ENCODE measurements at regions not wholly inside any gene's neighbourhood (a gene's known extent, or its start where the extent isn't known, plus 50 kb on each side); places are given as distances from the start of the nearest gene placed in this dataset.
"Not testable (repeated sequence)": the region's sequence is repeated elsewhere in the genome, so short reads cannot be mapped to it uniquely, and the experiment has no call there.

DNA sequence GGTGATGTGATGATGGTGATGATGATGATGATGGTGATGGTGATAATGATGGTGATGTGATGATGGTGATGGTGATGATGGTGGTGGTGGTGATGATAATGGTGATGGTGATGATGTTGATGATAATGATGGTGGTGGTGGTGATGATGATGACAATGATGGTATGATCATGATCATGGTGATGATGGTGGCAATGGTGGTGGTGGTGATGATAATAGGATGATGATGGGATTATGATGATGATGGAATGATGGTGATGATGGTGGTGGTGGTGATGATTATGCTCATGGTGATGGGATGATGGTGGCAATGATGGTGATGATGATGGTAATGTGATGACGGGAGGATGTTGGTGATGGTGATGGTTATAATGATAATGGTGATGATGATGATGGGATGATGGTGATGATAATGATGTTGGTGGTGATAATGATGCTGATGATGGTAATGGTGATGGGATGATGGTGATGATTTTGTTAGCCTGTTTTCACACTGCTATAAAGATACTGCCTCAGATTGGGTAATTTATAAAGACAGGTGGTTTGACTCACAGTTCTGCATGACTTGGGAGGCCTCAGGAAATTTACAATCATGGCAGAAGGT is 314.8 kb upstream of the SFSWAP start:
- DNase-seq: no peak

DNA sequence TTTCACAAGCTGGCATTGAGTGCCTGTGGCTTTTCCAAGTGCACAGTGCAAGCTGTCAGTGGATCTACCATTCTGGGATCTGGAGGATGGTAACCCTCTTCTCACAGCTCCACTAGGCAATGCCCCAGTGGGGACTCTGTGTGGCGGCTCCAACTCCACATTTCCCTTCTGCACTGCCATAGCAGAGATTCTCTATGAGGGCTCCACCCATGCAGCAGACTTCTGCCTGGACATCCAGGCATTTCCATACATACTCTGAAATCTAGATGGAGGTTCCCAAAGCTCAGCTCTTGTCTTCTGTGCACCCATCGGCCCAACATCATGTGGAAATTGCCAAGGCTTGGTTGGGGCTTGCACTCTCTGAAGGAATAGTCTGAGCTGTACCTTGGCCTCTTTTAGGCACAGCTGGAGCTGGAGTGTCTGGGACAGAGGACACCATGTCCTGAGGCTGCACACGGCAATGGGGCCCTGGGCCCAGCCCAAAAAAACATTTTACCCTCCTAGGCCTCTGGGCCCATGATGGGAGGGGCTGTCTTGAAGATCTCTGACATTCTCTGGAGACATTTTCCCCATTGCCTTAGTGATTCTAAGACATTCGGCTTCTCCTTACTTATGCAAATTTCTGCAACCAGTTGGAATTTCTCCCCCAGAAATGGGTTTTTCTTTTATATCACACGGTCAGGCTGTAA is 313.3 kb upstream of the SFSWAP start:
- DNase-seq: no peak

DNA sequence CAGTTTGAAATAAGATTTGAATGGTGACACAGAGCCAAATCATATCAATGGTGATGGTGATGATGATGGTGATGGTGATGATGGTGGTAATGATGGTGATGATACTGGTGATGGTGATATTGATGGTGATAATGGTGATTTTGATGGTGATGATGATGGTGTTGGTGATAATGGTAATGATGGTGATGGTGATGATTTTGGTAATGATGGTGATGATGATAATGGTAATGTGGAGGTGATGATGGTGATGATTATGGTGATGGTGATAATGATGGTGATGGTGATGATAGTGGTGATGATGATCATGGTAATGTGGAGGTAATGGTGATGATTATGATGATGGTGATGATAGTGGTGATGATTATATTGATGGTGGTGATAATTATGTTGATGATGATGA is 311.9 kb upstream of the SFSWAP start:
- no peak for DNase-seq

DNA sequence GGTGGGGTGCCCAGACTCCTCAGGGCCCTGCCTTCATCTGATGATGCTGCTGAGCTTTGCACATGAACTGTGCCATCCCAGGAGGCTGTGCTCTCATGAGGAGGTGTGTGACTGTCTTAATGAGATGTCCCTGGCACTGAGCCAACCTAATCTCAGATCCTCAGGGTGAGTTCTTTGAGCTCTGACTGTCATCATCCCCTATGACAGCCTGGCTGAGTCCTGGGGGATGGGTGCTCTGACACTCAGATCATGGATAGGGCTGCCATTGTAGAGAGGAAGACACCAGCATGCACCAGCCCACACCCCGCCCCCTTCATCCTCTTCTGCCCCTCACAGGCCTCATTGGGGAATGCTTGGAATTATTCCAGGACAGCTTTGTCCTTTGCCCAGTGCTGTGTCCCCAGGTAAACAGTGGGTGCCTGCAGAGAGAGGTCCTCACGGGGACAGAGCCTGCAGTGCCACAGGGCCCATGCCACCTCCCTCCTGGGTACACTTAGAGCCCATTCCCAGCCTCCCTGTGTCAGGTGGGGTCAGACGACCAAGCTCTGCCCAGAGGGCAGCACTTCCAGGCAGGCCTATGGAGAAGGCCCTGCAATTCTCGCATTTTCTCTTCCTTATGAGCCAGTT is 310.1 kb upstream of the SFSWAP start:
- DNase-seq: not testable (repeated sequence)

GRCh38 chr12:131401907-131402633 is 308.8 kb upstream of the SFSWAP start:
- not testable (repeated sequence) for DNase-seq

- DNase-seq: no peak
Observed at GRCh38 chr12:131402781-131403396, 308.0 kb upstream of the SFSWAP start.

GRCh38 chr12:131403676-131404075 is 307.2 kb upstream of the SFSWAP start:
- DNase-seq: no peak

- DNase-seq: no peak
Observed at GRCh38 chr12:131404705-131405104, 306.2 kb upstream of the SFSWAP start.

- DNase-seq: no peak
Observed at GRCh38 chr12:131407221-131408035, 303.5 kb upstream of the SFSWAP start.

GRCh38 chr12:131408036-131408365 is 302.9 kb upstream of the SFSWAP start:
- DNase-seq: no peak

GRCh38 chr12:131408484-131408883 is 302.4 kb upstream of the SFSWAP start:
- DNase-seq: no peak

GRCh38 chr12:131409211-131409610 is 301.7 kb upstream of the SFSWAP start:
- no peak for DNase-seq

GRCh38 chr12:131411827-131412226 is 299.1 kb upstream of the SFSWAP start:
- not testable (repeated sequence) for DNase-seq

DNA sequence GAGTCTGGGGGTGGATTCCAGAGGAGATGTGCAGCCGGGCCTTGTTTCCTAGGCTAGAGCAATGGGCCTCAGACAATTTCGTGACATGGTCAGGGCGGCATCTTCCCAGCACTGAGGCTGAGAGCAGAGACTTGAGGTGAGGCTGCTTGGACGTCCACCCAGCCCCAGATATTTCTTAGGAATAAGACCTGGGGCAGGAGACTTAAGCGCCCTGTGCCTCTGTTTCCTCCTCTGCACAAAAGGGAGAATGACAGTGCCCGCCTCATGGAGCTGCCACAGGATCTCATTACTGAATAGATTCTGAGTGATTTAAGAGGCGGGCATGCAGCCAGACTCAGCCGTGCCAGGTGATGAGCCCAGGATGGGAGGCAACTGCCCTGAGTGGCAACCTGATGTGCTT is 297.9 kb upstream of the SFSWAP start:
- no peak for DNase-seq

DNA sequence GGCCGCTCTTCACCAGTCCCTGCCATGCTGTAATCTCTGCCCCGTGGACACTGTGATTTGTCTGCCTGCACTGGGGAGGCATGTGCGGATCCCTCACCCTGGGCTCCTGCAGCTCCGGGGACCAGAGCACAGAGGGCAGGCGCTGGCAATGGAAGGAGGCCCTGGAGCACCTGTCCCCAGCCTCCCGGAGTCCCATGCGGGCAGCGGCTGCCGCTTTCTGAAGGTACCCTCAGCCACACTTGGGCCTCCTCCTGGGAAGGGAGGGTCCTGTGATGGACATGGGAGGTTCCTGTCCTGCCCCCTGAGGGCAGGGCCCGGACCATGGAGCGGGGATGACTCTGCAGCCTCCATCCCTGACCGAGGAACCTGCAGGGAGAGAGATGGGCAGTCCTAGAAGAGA is 297.4 kb upstream of the SFSWAP start:
- no peak for DNase-seq

DNA sequence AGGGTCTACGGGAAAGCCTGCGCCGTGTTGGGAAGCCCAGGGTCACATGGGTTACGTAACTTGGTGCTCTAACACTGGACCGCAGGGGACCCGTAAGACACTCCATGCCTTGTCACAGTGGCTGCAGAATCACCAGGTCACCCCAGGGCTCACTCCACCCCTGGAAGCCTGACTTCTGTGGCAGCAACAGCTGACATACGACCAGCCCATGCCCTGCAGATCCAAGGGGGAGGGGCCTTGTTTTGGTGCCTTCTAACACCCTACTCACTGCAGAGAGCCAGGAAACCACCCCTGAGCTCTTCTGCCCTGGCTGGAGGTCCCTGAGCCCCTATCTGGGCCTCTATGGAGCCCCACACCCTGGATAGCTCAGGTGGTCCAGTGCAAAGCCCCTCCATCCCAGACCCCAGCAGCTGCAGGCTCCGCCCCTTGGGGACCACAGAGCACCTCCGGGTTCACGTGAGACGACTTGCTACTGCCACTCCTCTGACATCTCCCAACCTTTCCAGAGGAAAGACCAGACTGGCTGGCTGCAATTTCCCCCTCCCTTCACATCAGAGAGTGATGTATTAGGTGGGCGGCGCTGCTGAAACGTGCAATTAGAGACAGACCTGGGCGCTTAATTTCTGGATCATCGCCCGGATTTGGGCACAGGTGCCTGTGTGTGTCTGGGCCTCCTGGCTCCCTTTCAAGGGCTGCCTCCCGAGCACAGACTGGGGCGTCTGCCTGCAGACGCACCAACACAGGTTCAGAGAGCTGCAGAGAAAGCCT is 296.6 kb upstream of the SFSWAP start:
- DNase-seq: not testable (repeated sequence)

DNA sequence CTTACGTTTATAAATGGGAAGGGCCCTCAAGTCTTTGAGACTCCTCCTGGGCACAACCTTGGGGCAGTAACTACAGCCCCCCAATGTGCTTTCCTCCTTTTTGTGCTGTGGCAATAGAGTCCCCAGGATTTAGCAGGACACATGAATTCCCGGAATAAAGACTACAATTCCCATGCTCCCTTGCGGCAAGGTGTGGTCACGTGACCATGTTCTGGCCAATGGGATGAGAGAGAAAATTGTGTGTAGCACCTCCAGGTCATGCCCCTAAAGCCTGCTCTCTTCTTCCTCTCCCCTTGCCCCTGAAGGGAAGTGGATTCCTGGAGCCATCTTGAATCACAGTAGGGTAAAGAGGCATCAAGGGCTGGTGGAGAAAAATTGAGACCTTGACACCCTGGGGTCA is 295.1 kb upstream of the SFSWAP start:
- DNase-seq: no peak

GRCh38 chr12:131418121-131418520 is 292.8 kb upstream of the SFSWAP start:
- peak; percentile 60 for DNase-seq

- DNase-seq: no peak
Observed at GRCh38 chr12:131418884-131419283, 292.0 kb upstream of the SFSWAP start.

GRCh38 chr12:131420867-131421447 is 289.9 kb upstream of the SFSWAP start:
- peak; percentile 11 for DNase-seq

Data from hindlimb muscle (tissue), 1 donor.